ENCODE measurements at regions not wholly inside any gene's neighbourhood (a gene's known extent, or its start where the extent isn't known, plus 50 kb on each side); places are given as distances from the start of the nearest gene placed in this dataset.

DNA sequence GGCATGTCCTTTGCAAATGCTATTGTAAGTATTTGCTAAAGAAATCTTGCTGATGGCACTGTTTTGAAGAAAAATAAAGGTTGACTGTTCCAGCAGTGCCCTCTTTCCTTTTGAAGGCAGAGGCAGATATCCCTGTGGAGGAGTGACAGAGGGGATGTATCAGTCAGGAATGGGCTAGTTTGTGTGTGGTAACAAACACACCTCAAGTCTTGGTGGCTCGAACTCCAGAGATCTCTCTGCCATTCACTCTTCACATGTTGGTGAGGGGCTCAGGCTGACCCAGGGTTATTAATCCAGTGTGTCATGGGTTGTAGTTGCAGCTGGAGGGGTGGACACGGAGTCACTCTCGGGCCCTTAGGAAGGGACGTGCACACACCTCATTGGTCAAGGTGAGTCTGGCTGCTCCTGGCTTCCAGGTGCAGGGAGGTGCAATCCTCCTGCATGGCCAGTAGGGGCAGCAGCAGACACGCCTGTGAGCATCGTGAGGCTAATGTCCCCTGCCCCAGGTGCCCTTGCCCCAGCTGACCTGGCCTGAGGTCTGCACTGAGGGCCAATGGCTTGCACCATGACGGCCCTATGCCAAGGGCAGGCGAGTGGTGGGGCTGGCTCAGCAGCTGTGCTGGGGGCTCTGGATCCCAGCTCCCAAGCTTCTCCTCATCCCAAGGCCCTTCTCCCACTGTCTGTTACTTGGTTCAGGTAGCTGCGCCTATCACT lies 146.5 kb downstream of the ASB1 start:
- Histone ChIP-seq H3K4me1 (ENCODE audit: control insufficient read depth, insufficient read depth, low read length) (no peaks in the 10 kb centered on the region), H3K27me3 (ENCODE audit: control insufficient read depth, insufficient read depth, low read length) (no peaks in the 10 kb centered on the region; the same call in 1 of the 2 replicates), H3K9me3 (ENCODE audit: control insufficient read depth, insufficient read depth, low read depth, low read length) (peaks cover 7% of the 10 kb centered on the region; the same call in 1 of the 2 replicates), H3K4me3 (ENCODE audit: low read depth in 2 of 2, low read length in 2 of 2) (no peak overlapping the region), H3K36me3 (ENCODE audit: control insufficient read depth, insufficient read depth, low read length) (no peaks in the 10 kb centered on the region), H3K27ac (ENCODE audit: low read length) (no peak overlapping the region)
- TF ChIP-seq CTCF (IDR thresholded peaks at IDR 0.05) (peak; percentile 80), SIN3A (IDR thresholded peaks at IDR 0.05; ENCODE audit: borderline replicate concordance, insufficient read depth, low read depth, low read length) (no peak)
- DNase-seq (ENCODE audit: low read depth, low spot score) = peak; percentile 18
- in situ Hi-C loops (cut with HindIII; ENCODE audit: low pct_unique_long_range_greater_than_20kb, low sequenced_read_pairs) = no loop called here
- CTCF ChIA-PET = interaction anchor here (0.6 kb wide), 1 partner anchor 214 kb away, joined by 3 read pairs; no protein-coding TSS in a partner anchor
- ATAC-seq = 0 out of 2 replicates have a peak, but pooled peaks have one; percentile 26
- POLR2A ChIA-PET = no interaction called here
- intact Hi-C loops (cut with micrococcal nuclease; ENCODE audit: unreplicated experiment) = no loop called here
- no TSS peak for BruUV-seq (replicated peaks)

DNA sequence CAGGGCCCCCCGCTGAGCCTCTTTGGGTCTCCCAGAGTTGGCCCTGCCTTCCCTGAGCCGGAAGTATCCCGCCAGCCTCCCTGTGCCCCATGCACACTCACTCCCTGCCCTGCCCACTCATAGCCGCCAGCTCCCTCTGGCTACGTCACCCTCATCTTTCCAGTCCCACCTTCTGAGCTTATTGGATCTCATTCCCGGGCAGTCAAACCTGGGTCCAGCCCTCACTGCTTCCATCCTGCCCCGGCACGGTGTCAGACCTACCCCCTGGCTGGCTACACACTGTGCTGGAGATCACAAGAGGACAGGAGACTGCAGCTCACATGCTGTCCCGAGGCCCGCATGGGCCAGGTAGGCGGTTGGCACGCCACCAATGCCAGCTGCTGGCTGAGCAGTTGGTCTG lies 147.2 kb downstream of the ASB1 start:
- peak; percentile 22; the same call in 1 of the 2 replicates for ATAC-seq
- intact Hi-C loops (cut with micrococcal nuclease; ENCODE audit: unreplicated experiment) = no loop called here
- BruUV-seq (replicated peaks) = no TSS peak

More for the DNA sequence above, 147.2 kb downstream of the ASB1 start:
- Histone ChIP-seq H3K4me3 (ENCODE audit: low read depth in 2 of 2, low read length in 2 of 2) (no peak overlapping the region), H3K9me3 (ENCODE audit: control insufficient read depth, insufficient read depth, low read depth, low read length) (peaks cover 7% of the 10 kb centered on the region; the same call in 1 of the 2 replicates), H3K4me1 (ENCODE audit: control insufficient read depth, insufficient read depth, low read length) (no peaks in the 10 kb centered on the region), H3K27ac (ENCODE audit: low read length) (no peak overlapping the region), H3K36me3 (ENCODE audit: control insufficient read depth, insufficient read depth, low read length) (no peaks in the 10 kb centered on the region), H3K27me3 (ENCODE audit: control insufficient read depth, insufficient read depth, low read length) (no peaks in the 10 kb centered on the region; the same call in 1 of the 2 replicates)
- TF ChIP-seq POLR2AphosphoS5 (IDR thresholded peaks at IDR 0.05; ENCODE audit: low read depth, low read length) (no peak), CTCF (IDR thresholded peaks at IDR 0.05) (no peak), REST (IDR thresholded peaks at IDR 0.05; ENCODE audit: insufficient read depth in 1 of 2, low read depth in 2 of 2, low read length in 1 of 2) (no peak), SIN3A (IDR thresholded peaks at IDR 0.05; ENCODE audit: borderline replicate concordance, insufficient read depth, low read depth, low read length) (no peak), TCF7L2 (IDR thresholded peaks at IDR 0.05; ENCODE audit: low read depth, low read length) (no peak)
- in situ Hi-C loops (cut with HindIII; ENCODE audit: low pct_unique_long_range_greater_than_20kb, low sequenced_read_pairs) = no loop called here
- ChIA-PET CTCF (no interaction called here), POLR2A (interaction anchor here (0.6 kb wide), 1 partner anchor 207 kb away, joined by 9 read pairs; no protein-coding TSS in a partner anchor)
- no peak for DNase-seq (ENCODE audit: low read depth, low spot score)
